Right lobe of liver (tissue), 4 donors: ENCODE measurements at regions not wholly inside any gene's neighbourhood (a gene's known extent, or its start where the extent isn't known, plus 50 kb on each side); places are given as distances from the start of the nearest gene placed in this dataset.

ENCODE experiments used
- CTCF ChIP-seq, 4 donors: fragments of 200-600 bp in 3 of 4; fragments of 450-650 bp in 1 of 4; IDR thresholded peaks; one replicate each; pipeline versions ENCODE4 v1.5.1 to v1.8.0; 2016 to 2022; ENCODE audit warnings: antibody characterized with exemption in 4 of 4, mild to moderate bottlenecking in 2 of 4
- POLR2A ChIP-seq: fragments of 450-650 bp; IDR thresholded peaks from one replicate; pipeline ENCODE4 v1.6.1; 2017; ENCODE audit warnings: antibody characterized with exemption, mild to moderate bottlenecking
- donor health status: DM: no; HTN: no; CAD: no.
- donor health status: DM: no; HTN: no; CAD: no.
- donor health status: DM: no; HTN: yes; CAD: no.

GRCh38 chr7:149624006-149624405 lies 126.4 kb upstream of the ZNF746 start:
- TF ChIP-seq CTCF (IDR thresholded peaks at IDR 0.05) (no peak), POLR2A (no peak)
